DMS53 (cell line): ENCODE measurements at regions not wholly inside any gene's neighbourhood (a gene's known extent, or its start where the extent isn't known, plus 50 kb on each side); places are given as distances from the start of the nearest gene placed in this dataset.

Source experiments
- DNase-seq: peaks from one replicate; lab custom pipeline; 2025; lab: John Stamatoyannopoulos, UW

GRCh38 chr5:108649106-108649505 lies 98.6 kb upstream of the FER start:
- no peak for DNase-seq

- peak; percentile 83 for DNase-seq
Observed at GRCh38 chr5:108642170-108642906, 105.4 kb upstream of the FER start.

DNA sequence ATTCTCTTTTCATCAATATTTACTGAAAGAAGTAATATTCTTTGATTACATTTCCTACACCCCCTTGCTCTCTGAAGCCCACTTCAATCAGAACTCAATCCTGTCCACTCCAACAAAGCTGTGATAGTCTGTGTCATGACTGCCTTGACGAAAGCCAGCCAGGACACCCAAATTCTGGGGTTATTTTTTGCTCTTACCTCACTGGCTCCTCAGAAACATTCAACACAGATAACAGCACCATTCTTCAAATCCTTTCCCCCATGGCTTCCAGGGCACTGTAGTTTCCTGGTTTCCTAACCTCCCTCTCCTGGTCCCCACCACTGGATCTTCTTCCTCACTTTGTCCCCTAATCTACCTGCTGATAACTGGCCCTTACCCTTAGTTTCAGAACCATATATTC lies 106.1 kb upstream of the FER start:
- DNase-seq, result no peak

- no peak for DNase-seq
Observed at GRCh38 chr5:108639366-108639765, 108.3 kb upstream of the FER start.

DNA sequence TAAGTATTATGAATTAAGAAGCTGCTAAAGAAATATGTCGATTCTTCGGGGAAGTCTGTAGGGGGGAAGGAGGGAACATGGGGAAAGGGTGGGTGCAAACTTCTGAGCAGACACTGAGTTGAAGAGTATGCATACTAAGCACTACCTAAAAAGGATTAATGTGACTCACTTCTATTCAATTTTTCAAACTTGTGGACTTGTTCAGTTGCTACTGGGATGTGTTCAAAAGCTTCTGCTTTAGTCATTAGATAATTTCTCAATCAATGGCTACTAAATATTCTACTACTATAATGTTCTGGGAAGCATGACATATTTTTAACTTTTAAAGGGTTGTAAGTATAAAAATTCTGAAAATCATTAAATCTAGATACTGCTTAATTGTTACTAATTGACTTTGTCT lies 109.7 kb upstream of the FER start:
- no peak for DNase-seq

DNA sequence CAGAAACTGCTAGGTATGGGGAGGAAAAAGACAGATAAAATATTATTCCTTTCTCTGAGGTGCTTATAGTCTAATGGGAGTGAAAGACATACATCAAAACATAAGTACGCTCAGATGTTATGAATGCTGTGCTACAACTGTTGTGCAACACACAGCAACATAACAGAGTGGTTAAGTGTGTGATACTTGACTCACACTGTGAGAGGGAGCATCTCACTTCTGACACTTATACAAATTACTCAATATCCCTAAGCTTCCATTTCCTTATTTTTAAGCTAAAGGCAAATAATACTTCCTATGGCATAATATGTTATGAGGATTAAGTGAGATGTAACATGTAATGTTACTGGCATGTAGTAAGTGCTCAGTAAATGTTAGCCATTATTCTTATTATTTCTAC lies 110.6 kb upstream of the FER start:
- no peak for DNase-seq

DNA sequence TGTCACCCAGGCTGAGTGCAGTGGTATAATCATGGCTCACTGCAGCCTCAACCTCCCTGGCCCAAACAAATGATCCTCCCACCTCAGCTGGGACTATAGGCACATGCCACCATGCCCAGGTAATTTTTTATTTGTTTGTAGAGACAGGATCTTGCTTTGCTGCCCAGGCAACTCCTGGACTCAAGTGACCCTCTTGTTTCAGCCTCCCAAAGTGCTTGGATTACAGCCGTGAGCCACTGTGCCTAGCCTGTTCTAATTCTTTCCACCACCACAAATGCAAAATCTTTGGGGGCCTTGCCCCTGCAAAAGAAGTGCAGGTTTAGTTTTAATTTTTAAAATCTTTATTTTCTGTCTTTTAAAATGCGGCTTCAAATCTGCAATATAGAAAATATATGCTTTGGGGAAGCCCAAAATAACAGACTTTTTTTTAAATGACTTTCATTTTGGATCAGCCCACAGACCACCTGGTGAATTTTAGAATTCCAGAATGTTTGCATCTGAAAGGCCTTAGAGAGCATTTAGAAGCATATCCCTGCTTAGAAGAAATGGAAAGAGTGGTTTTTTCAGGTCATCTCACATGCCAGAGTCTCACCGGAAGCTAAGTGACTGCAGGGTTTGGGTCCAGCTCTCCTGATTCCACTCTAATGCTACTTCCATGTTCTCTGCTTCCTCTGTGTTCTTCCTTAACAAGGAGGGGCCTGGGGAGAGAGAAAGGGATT lies 111.4 kb upstream of the FER start:
- no peak for DNase-seq

- DNase-seq, result no peak
Observed at GRCh38 chr5:108634617-108635288, 112.9 kb upstream of the FER start.

DNA sequence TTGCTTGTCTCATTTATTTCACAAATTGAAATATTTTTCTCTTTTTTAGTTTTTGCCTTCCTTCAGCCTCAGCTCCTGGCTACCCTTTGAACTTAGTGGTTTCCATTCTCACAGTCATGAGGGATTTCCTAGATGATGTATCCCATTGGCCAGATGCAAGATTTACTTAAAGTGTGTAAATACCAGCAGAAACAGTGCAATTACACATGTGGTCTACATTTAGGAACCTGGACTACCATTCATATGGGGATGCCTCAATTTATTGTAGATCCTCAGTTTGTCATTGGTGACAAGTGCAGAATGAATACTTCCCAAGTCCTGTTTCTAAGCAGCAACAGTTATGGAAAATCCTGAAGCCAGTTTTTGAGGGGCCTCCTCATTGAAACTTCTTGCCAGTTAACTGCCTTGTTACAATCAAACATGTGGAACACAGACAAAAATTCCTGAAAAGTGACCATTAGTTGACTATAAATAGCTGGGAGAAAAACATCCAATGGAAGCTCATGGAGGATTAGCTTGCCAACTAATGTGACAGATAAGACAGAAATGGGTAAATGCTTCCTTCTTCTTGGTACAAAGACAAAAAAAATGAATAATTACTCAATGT lies 113.6 kb upstream of the FER start:
- no peak for DNase-seq

- DNase-seq, result no peak
Observed at GRCh38 chr5:108629779-108630528, 117.7 kb upstream of the FER start.

GRCh38 chr5:108625654-108626053 lies 122.0 kb upstream of the FER start:
- no peak for DNase-seq

DNA sequence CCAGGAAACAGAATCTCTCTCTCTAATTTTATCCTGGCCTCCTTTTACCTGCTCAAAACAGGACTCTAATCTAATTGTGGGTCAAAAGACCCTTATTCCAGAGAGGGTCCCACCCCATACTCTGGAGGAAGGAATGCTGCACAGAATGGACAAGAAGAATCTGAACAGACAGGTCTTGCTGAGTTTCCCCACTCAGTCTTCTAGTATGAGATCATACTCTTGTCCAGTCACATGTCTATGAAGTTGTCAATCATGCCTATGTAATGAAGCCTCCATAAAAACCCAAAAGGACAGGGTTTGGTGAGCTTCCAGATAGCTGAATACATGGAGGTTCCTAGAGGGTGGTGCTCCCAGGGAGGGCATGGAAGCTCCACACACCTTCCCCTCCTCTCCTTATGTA lies 123.9 kb upstream of the FER start:
- DNase-seq, result peak; percentile 23

- DNase-seq, result peak; percentile 21
Observed at GRCh38 chr5:108620516-108620915, 127.2 kb upstream of the FER start.

DNA sequence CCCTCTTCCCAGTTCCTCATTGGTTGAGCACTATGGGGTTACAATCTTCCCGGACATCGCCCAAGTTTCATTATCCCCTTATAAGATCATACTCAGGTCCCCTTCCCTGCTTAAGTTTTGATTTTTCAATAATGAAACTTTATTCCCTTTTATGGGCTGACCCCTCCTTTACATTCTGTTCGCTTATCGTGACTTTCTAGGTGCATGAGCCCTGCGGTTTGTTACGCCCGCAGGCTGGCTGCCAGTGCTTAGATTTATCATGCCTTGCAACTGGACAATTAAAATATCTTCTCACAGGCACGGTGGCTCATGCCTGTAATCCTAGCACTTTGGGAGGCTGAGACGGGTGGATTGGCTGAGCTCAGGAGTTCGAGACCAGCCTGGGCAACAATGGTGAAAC lies 127.9 kb upstream of the FER start:
- no peak for DNase-seq

DNA sequence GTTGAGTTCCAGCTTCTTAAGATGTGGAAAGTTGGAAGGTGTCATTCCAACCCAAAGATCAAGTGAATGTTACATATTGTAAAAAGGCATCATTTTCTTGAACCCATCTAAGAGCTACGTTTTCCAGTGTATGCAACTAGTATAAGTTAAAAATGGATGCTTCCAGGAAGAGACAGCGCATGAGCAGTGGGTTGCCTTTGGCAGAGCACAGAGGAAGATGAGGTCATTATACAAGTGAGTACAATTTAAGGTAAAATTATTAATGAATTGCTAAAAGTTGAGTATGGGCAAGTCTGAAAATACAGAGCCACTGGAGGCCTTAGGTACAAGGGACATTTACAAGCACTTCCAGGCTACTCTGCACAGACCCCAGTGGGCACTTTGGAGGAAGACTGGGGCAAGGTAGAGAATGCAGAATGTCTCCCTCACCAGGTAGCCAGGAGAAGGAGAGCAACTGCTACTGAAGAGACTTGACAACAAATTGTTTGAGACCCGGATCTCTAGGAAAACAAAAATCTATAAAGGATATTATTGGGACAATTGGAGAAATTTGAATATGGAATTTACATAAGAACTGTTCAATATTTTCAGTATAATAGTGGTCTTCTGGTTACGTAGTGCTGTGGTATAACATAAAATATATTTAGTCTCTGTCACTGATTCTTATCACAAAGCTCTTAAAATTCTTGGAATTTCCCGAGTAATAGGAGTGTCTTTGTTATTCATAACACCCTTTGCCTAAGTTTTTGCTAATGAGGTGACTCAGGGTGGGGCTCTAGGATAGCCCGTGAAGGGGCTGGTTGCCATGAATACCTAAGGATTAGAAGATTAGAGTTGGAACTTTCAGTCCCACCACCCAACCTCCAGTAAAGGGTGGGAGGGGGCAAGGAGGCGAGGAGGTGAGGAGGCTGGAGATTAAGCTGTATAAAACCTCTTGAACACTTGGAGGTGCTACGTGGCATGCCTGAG lies 129.9 kb upstream of the FER start:
- DNase-seq, result no peak

DNA sequence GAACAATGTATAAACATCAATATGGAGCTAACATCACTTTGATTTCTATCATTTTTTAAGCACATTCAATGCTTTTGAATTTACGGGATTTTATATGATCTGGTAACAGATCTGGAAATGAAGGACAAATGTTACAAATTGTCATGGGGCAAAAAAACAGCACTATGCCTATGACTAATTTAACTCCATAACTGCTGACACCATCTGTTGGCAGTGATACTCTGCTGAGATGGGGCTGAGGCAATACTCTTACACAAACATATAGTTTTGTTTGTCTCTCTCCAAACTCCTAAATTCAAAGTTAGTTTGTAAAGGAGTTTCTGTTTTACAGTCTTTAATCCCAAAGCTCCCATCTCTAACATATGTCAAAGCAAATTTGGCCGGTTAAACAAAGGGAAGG lies 132.5 kb upstream of the FER start:
- no peak for DNase-seq

GRCh38 chr5:108607421-108607820 lies 140.3 kb upstream of the FER start:
- no peak for DNase-seq

DNA sequence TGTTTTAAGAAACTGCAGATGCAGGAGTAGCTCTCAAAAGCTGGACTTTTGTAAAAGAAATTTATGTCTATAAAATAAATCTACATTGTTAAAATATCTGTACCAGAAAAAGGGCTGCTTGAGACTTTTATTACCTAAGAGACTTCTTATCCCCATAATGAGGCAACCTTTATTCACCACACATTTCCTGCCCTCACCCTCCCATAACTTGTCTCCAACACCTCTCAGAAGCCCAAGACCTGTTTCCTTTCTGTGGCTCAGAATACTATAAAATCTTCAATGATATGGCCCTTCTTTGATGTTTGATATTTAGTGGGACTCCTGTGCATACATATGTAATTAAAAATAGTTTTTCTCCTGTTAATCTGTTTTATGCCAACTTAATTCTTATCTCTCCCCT lies 141.5 kb upstream of the FER start:
- DNase-seq, result no peak

- DNase-seq, result no peak
Observed at GRCh38 chr5:108602830-108603229, 144.9 kb upstream of the FER start.

DNA sequence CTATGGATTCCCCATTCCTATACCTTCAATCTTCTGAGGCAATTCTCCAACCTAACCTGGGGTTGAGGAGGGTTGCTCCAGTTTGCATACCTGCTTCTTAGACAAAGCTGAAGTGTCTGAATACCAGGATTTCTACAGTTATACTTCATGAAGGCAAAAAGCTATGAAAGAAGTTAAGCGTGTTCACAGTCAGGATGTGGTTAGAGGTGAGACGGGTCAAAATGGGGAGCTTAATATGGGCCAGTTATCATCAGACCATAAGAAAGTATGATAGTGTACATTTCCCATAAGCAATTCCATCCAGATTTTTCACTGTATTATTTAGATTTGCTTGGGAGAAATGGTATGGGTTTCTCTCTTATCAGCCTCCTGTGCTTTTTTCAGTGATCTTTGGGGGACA lies 156.9 kb upstream of the FER start:
- no peak for DNase-seq

DNA sequence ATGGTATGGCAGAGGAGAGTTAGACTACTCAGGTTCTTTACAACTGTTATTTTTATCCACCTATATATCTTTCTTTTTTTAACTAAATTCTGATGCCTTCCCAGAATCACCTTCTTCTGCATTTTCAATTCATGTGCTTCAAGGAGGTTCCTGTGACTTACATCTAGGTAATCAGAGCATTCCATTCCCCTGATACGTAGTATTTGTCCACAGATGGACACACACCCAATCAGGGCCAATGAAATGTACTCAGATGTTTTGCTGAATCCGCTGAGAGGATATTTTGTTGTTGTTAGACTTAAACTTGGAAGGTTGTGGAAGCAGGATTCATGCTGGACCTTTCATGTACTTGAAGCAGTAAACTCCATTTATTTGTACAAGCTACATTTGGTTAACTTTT lies 159.4 kb upstream of the FER start:
- DNase-seq, result no peak
